ENCODE measurements at regions not wholly inside any gene's neighbourhood (a gene's known extent, or its start where the extent isn't known, plus 50 kb on each side); places are given as distances from the start of the nearest gene placed in this dataset.

DNA sequence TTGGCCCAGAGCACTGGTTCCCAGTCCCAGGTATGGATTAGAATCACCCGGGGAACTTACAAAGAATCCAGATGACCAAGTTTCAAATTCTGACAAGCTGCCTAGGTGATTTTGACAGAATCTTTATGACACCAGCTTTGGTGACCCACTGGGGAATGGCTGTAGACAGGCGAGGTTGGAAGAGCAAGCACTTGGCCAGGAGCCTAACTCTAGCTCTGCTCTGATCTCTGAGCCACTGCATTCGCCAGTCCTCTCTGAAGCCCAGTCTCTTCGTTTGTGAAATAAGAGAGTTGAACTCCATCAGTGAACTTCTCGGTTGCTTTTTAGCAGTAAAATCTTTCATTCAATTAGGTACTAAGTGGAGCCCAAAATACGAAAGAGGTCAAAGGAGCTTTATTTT lies 161.2 kb downstream of the VEGFA start:
- TF ChIP-seq, protein P1, sequence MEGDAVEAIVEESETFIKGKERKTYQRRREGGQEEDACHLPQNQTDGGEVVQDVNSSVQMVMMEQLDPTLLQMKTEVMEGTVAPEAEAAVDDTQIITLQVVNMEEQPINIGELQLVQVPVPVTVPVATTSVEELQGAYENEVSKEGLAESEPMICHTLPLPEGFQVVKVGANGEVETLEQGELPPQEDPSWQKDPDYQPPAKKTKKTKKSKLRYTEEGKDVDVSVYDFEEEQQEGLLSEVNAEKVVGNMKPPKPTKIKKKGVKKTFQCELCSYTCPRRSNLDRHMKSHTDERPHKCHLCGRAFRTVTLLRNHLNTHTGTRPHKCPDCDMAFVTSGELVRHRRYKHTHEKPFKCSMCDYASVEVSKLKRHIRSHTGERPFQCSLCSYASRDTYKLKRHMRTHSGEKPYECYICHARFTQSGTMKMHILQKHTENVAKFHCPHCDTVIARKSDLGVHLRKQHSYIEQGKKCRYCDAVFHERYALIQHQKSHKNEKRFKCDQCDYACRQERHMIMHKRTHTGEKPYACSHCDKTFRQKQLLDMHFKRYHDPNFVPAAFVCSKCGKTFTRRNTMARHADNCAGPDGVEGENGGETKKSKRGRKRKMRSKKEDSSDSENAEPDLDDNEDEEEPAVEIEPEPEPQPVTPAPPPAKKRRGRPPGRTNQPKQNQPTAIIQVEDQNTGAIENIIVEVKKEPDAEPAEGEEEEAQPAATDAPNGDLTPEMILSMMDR (IDR thresholded peaks at IDR 0.05 in 4 of 5, conservative IDR thresholded peaks at IDR 0.05 in 1 of 5), result no peak
- TF ChIP-seq POLR2A (IDR thresholded peaks at IDR 0.05), result no peak
